ENCODE measurements at regions not wholly inside any gene's neighbourhood (a gene's known extent, or its start where the extent isn't known, plus 50 kb on each side); places are given as distances from the start of the nearest gene placed in this dataset.

- FAIRE-seq (no peak), DNase-seq (ENCODE audit: insufficient read length, low spot score) (no peak)
- TF ChIP-seq PAX5 (IDR thresholded peaks at IDR 0.05; ENCODE audit: insufficient read depth, low read length, severe bottlenecking) (no peak), TAF1 (IDR thresholded peaks at IDR 0.05; ENCODE audit: low read depth, low read length) (no peak), POLR2AphosphoS5 (IDR thresholded peaks at IDR 0.05; ENCODE audit: low read depth, low read length) (no peak), POLR2A (IDR thresholded peaks at IDR 0.05; ENCODE audit: low read depth, low read length) (no peak), POU2F2 (IDR thresholded peaks at IDR 0.05; ENCODE audit: low read depth, low read length) (no peak), SPI1 (IDR thresholded peaks at IDR 0.05; ENCODE audit: low read depth, low read length) (no peak)
Observed at GRCh38 chr2:128368437-128369107, 49.9 kb upstream of the HS6ST1 start.

- FAIRE-seq (no peak), DNase-seq (ENCODE audit: insufficient read length, low spot score) (no peak)
- TF ChIP-seq POU2F2 (IDR thresholded peaks at IDR 0.05; ENCODE audit: low read depth, low read length), result no peak
- no peak for TF ChIP-seq SPI1 (IDR thresholded peaks at IDR 0.05; ENCODE audit: low read depth, low read length)
- TF ChIP-seq POLR2AphosphoS5 (IDR thresholded peaks at IDR 0.05; ENCODE audit: low read depth, low read length), result no peak
- TF ChIP-seq TAF1 (IDR thresholded peaks at IDR 0.05; ENCODE audit: low read depth, low read length), result no peak
- no peak for TF ChIP-seq PAX5 (IDR thresholded peaks at IDR 0.05; ENCODE audit: insufficient read depth, low read length, severe bottlenecking)
- no peak for TF ChIP-seq POLR2A (IDR thresholded peaks at IDR 0.05; ENCODE audit: low read depth, low read length)
Observed at GRCh38 chr2:128369108-128369555, 50.5 kb upstream of the HS6ST1 start.

GRCh38 chr2:128369602-128370467 lies 51.2 kb upstream of the HS6ST1 start:
- TF ChIP-seq POU2F2 (IDR thresholded peaks at IDR 0.05; ENCODE audit: low read depth, low read length), result no peak
- TF ChIP-seq POLR2A (IDR thresholded peaks at IDR 0.05; ENCODE audit: low read depth, low read length), result no peak
- no peak for TF ChIP-seq PAX5 (IDR thresholded peaks at IDR 0.05; ENCODE audit: insufficient read depth, low read length, severe bottlenecking)
- TF ChIP-seq POLR2AphosphoS5 (IDR thresholded peaks at IDR 0.05; ENCODE audit: low read depth, low read length), result no peak
- no peak for TF ChIP-seq SPI1 (IDR thresholded peaks at IDR 0.05; ENCODE audit: low read depth, low read length)
- TF ChIP-seq TAF1 (IDR thresholded peaks at IDR 0.05; ENCODE audit: low read depth, low read length), result no peak
- FAIRE-seq (no peak), DNase-seq (ENCODE audit: insufficient read length, low spot score) (no peak)

GRCh38 chr2:128370468-128371247 lies 52.0 kb upstream of the HS6ST1 start:
- no peak for TF ChIP-seq POU2F2 (IDR thresholded peaks at IDR 0.05; ENCODE audit: low read depth, low read length)
- TF ChIP-seq PAX5 (IDR thresholded peaks at IDR 0.05; ENCODE audit: insufficient read depth, low read length, severe bottlenecking), result no peak
- TF ChIP-seq POLR2A (IDR thresholded peaks at IDR 0.05; ENCODE audit: low read depth, low read length), result no peak
- no peak for TF ChIP-seq TAF1 (IDR thresholded peaks at IDR 0.05; ENCODE audit: low read depth, low read length)
- TF ChIP-seq POLR2AphosphoS5 (IDR thresholded peaks at IDR 0.05; ENCODE audit: low read depth, low read length), result no peak
- DNase-seq (ENCODE audit: insufficient read length, low spot score), result no peak

GRCh38 chr2:128371248-128371630 lies 52.6 kb upstream of the HS6ST1 start:
- DNase-seq (ENCODE audit: insufficient read length, low spot score), result no peak
- TF ChIP-seq TAF1 (IDR thresholded peaks at IDR 0.05; ENCODE audit: low read depth, low read length) (no peak), PAX5 (IDR thresholded peaks at IDR 0.05; ENCODE audit: insufficient read depth, low read length, severe bottlenecking) (no peak), POLR2AphosphoS5 (IDR thresholded peaks at IDR 0.05; ENCODE audit: low read depth, low read length) (no peak), POLR2A (IDR thresholded peaks at IDR 0.05; ENCODE audit: low read depth, low read length) (no peak), POU2F2 (IDR thresholded peaks at IDR 0.05; ENCODE audit: low read depth, low read length) (no peak), SPI1 (IDR thresholded peaks at IDR 0.05; ENCODE audit: low read depth, low read length) (no peak)
- FAIRE-seq, result no peak

More at GRCh38 chr2:128370468-128371247, 52.0 kb upstream of the HS6ST1 start:
- FAIRE-seq, result no peak

- no peak for FAIRE-seq
- DNase-seq (ENCODE audit: insufficient read length, low spot score), result no peak
- TF ChIP-seq PAX5 (IDR thresholded peaks at IDR 0.05; ENCODE audit: insufficient read depth, low read length, severe bottlenecking) (no peak), POU2F2 (IDR thresholded peaks at IDR 0.05; ENCODE audit: low read depth, low read length) (no peak), POLR2AphosphoS5 (IDR thresholded peaks at IDR 0.05; ENCODE audit: low read depth, low read length) (no peak), SPI1 (IDR thresholded peaks at IDR 0.05; ENCODE audit: low read depth, low read length) (no peak), TAF1 (IDR thresholded peaks at IDR 0.05; ENCODE audit: low read depth, low read length) (no peak), POLR2A (IDR thresholded peaks at IDR 0.05; ENCODE audit: low read depth, low read length) (no peak)
Observed at GRCh38 chr2:128371648-128372345, 53.1 kb upstream of the HS6ST1 start.

- DNase-seq (ENCODE audit: insufficient read length, low spot score) (no peak), FAIRE-seq (no peak)
- TF ChIP-seq PAX5 (IDR thresholded peaks at IDR 0.05; ENCODE audit: insufficient read depth, low read length, severe bottlenecking) (no peak), SPI1 (IDR thresholded peaks at IDR 0.05; ENCODE audit: low read depth, low read length) (no peak), POLR2A (IDR thresholded peaks at IDR 0.05; ENCODE audit: low read depth, low read length) (no peak)
Observed at GRCh38 chr2:128372621-128373341, 54.1 kb upstream of the HS6ST1 start.

GRCh38 chr2:128373451-128374000 lies 54.9 kb upstream of the HS6ST1 start:
- TF ChIP-seq POLR2AphosphoS5 (IDR thresholded peaks at IDR 0.05; ENCODE audit: low read depth, low read length) (no peak), POU2F2 (IDR thresholded peaks at IDR 0.05; ENCODE audit: low read depth, low read length) (no peak), SPI1 (IDR thresholded peaks at IDR 0.05; ENCODE audit: low read depth, low read length) (no peak), TAF1 (IDR thresholded peaks at IDR 0.05; ENCODE audit: low read depth, low read length) (no peak), POLR2A (IDR thresholded peaks at IDR 0.05; ENCODE audit: low read depth, low read length) (no peak), PAX5 (IDR thresholded peaks at IDR 0.05; ENCODE audit: insufficient read depth, low read length, severe bottlenecking) (no peak)
- DNase-seq (ENCODE audit: insufficient read length, low spot score), result no peak
- no peak for FAIRE-seq
